ENCODE measurements at regions not wholly inside any gene's neighbourhood (a gene's known extent, or its start where the extent isn't known, plus 50 kb on each side); places are given as distances from the start of the nearest gene placed in this dataset.

- Mint-ChIP-seq H3K4me1 (no peaks in the 10 kb centered on the region), H3K9me3 (peaks cover 4% of the 10 kb centered on the region), H3K4me3 (no peak overlapping the region), H3K27me3 (no peaks in the 10 kb centered on the region), H3K36me3 (no peaks in the 10 kb centered on the region), H3K27ac (no peak overlapping the region)
- no peak for ATAC-seq (ENCODE audit: low read depth)
- DNase-seq (ENCODE audit: low spot score in 2 of 2), result no peak
Measured at GRCh38 chr4:155119006-155119405, 89.4 kb upstream of the NPY2R start.

GRCh38 chr4:155120536-155120935, 87.9 kb upstream of the NPY2R start:
- Mint-ChIP-seq H3K36me3 (no peaks in the 10 kb centered on the region), H3K4me3 (no peak overlapping the region), H3K27ac (no peak overlapping the region), H3K27me3 (no peaks in the 10 kb centered on the region), H3K9me3 (peaks cover 4% of the 10 kb centered on the region), H3K4me1 (no peaks in the 10 kb centered on the region)
- ATAC-seq (ENCODE audit: low read depth) (no peak), DNase-seq (ENCODE audit: low spot score in 2 of 2) (no peak)

- H3K27ac Mint-ChIP-seq, result no peak overlapping the region
- no peak for ATAC-seq (ENCODE audit: low read depth)
- no peak for DNase-seq (ENCODE audit: low spot score in 2 of 2)
- no peaks in the 10 kb centered on the region for H3K27me3 Mint-ChIP-seq
- no peaks in the 10 kb centered on the region for H3K4me1 Mint-ChIP-seq
- no peak overlapping the region for H3K4me3 Mint-ChIP-seq
- H3K36me3 Mint-ChIP-seq, result no peaks in the 10 kb centered on the region
- H3K9me3 Mint-ChIP-seq, result peaks cover 4% of the 10 kb centered on the region
Measured at GRCh38 chr4:155122382-155122781, 86.1 kb upstream of the NPY2R start.

GRCh38 chr4:155134136-155134535, 74.3 kb upstream of the NPY2R start:
- ATAC-seq (ENCODE audit: low read depth) (no peak), DNase-seq (ENCODE audit: low spot score in 2 of 2) (no peak)
- Mint-ChIP-seq H3K4me3 (no peak overlapping the region), H3K27me3 (no peaks in the 10 kb centered on the region), H3K9me3 (peaks cover 9% of the 10 kb centered on the region), H3K36me3 (no peaks in the 10 kb centered on the region), H3K27ac (no peak overlapping the region), H3K4me1 (no peaks in the 10 kb centered on the region)

GRCh38 chr4:155140889-155141288, 67.5 kb upstream of the NPY2R start:
- no peaks in the 10 kb centered on the region for H3K36me3 Mint-ChIP-seq
- ATAC-seq (ENCODE audit: low read depth), result no peak
- no peak overlapping the region for H3K27ac Mint-ChIP-seq
- H3K9me3 Mint-ChIP-seq, result peaks cover 1% of the 10 kb centered on the region
- H3K27me3 Mint-ChIP-seq, result no peaks in the 10 kb centered on the region
- H3K4me1 Mint-ChIP-seq, result no peaks in the 10 kb centered on the region
- DNase-seq (ENCODE audit: low spot score in 2 of 2), result no peak
- H3K4me3 Mint-ChIP-seq, result no peak overlapping the region

- H3K4me3 Mint-ChIP-seq, result no peak overlapping the region
- peaks cover 1% of the 10 kb centered on the region for H3K9me3 Mint-ChIP-seq
- no peaks in the 10 kb centered on the region for H3K27me3 Mint-ChIP-seq
- H3K36me3 Mint-ChIP-seq, result no peaks in the 10 kb centered on the region
- no peak overlapping the region for H3K27ac Mint-ChIP-seq
- no peaks in the 10 kb centered on the region for H3K4me1 Mint-ChIP-seq
- ATAC-seq (ENCODE audit: low read depth) (no peak), DNase-seq (ENCODE audit: low spot score in 2 of 2) (no peak)
Measured at GRCh38 chr4:155143512-155143911, 64.9 kb upstream of the NPY2R start.

Measured in memory B cell (primary cell).